Tibial nerve (tissue), 4 donors: ENCODE measurements at regions not wholly inside any gene's neighbourhood (a gene's known extent, or its start where the extent isn't known, plus 50 kb on each side); places are given as distances from the start of the nearest gene placed in this dataset.

ENCODE experiments used
- DNase-seq, 2 donors: peaks; one replicate each; pipeline ENCODE4 v3.0.0-alpha.2; 2019; ENCODE audit warnings: low spot score in 2 of 2
- H3K27ac ChIP-seq, 4 donors: fragments of 200-600 bp; sonication (generic) in 3 of 4; one replicate each; pipeline ENCODE4 v1.5.1; 2017 to 2019; ENCODE audit warnings: mild to moderate bottlenecking in 1 of 4
- H3K27me3 ChIP-seq, 2 donors: fragments of 200-600 bp; sonication (generic) in 1 of 2; one replicate each; pipeline versions ENCODE4 v1.5.1 to v1.6.0; 2017 to 2019
- H3K36me3 ChIP-seq, 3 donors: fragments of 200-600 bp; sonication (generic); one replicate each; pipeline ENCODE4 v1.5.1; 2018 to 2019
- H3K4me1 ChIP-seq, 4 donors: fragments of 200-600 bp; sonication (generic) in 3 of 4; one replicate each; pipeline ENCODE4 v1.5.1; 2017 to 2019
- H3K4me3 ChIP-seq, 4 donors: fragments of 200-600 bp; sonication (generic) in 3 of 4; one replicate each; pipeline ENCODE4 v1.5.1; 2017 to 2019; ENCODE audit warnings: mild to moderate bottlenecking in 1 of 4, moderate library complexity in 1 of 4
- H3K9me3 ChIP-seq, 4 donors: fragments of 200-600 bp; sonication (generic) in 3 of 4; one replicate each; pipeline ENCODE4 v1.5.1; 2017 to 2019
- CTCF ChIP-seq, 5 experiments: fragments of 200-600 bp in 3 of 5; fragments of 450-650 bp in 2 of 5; sonication (generic) in 3 of 5; IDR thresholded peaks; one replicate each; pipeline ENCODE4 v1.5.1; 2016 to 2019; ENCODE audit warnings: antibody characterized with exemption in 5 of 5, mild to moderate bottlenecking in 3 of 5, moderate library complexity in 2 of 5
- EP300 ChIP-seq, 2 donors: sonication (generic); formaldehyde crosslinking; IDR thresholded peaks; one replicate each; pipeline ENCODE4 v1.6.1; 2017; ENCODE audit warnings: antibody characterized with exemption in 2 of 2, mild to moderate bottlenecking in 1 of 2
- POLR2A ChIP-seq, 2 donors: fragments of 450-650 bp; IDR thresholded peaks; one replicate each; pipeline ENCODE4 v1.6.1; 2017; ENCODE audit warnings: antibody characterized with exemption in 2 of 2, mild to moderate bottlenecking in 2 of 2, moderate library complexity in 2 of 2
- WGBS, 2 donors: methylation state at CpG; one replicate each; pipeline ENCODE4 v1.1.5; 2018; 5-methylcytosine and 5-hydroxymethylcytosine counted together

- Histone ChIP-seq H3K36me3 (no peaks in the 10 kb centered on the region), H3K9me3 (no peaks in the 10 kb centered on the region), H3K27ac (no peak overlapping the region), H3K27me3 (no peaks in the 10 kb centered on the region), H3K4me1 (peaks cover 0 to 5% (median 0%) of the 10 kb centered on the region in 4 donors), H3K4me3 (no peak overlapping the region)
- TF ChIP-seq POLR2A (IDR thresholded peaks at IDR 0.05) (no peak), CTCF (IDR thresholded peaks at IDR 0.05) (no peak), EP300 (IDR thresholded peaks at IDR 0.05) (no peak)
- 73 to 97% methylated on average over 4 of the region's 4 CpGs for WGBS, 2 donors
- DNase-seq: no peak
Observed at GRCh38 chr7:42347616-42348015, 110.6 kb upstream of the GLI3 start.

GRCh38 chr7:42345478-42346299 lies 108.7 kb upstream of the GLI3 start:
- H3K9me3 ChIP-seq: no peaks in the 10 kb centered on the region
- TF ChIP-seq POLR2A (IDR thresholded peaks at IDR 0.05) (no peak), EP300 (IDR thresholded peaks at IDR 0.05) (no peak), CTCF (IDR thresholded peaks at IDR 0.05) (no peak)
- no peak for DNase-seq
- H3K27me3 ChIP-seq: no peaks in the 10 kb centered on the region
- WGBS, 2 donors: 84 to 89% methylated on average over 1 of the region's 1 CpG
- H3K4me3 ChIP-seq: no peak overlapping the region
- no peaks in the 10 kb centered on the region for H3K36me3 ChIP-seq
- H3K27ac ChIP-seq: no peak overlapping the region
- peaks cover 0 to 5% (median 0%) of the 10 kb centered on the region in 4 donors for H3K4me1 ChIP-seq

- no peaks in the 10 kb centered on the region for H3K9me3 ChIP-seq
- H3K4me1 ChIP-seq: peaks cover 0 to 13% (median 0%) of the 10 kb centered on the region in 4 donors
- H3K36me3 ChIP-seq: no peaks in the 10 kb centered on the region
- H3K27ac ChIP-seq: no peak overlapping the region
- H3K27me3 ChIP-seq: no peaks in the 10 kb centered on the region
- H3K4me3 ChIP-seq: no peak overlapping the region
- WGBS, 2 donors: 77 to 87% methylated on average over 3 of the region's 3 CpGs
- TF ChIP-seq EP300 (IDR thresholded peaks at IDR 0.05) (no peak), POLR2A (IDR thresholded peaks at IDR 0.05) (no peak), CTCF (IDR thresholded peaks at IDR 0.05) (no peak)
- no peak for DNase-seq
Observed at GRCh38 chr7:42344198-42344755, 107.3 kb upstream of the GLI3 start.

- TF ChIP-seq CTCF (IDR thresholded peaks at IDR 0.05) (no peak), EP300 (IDR thresholded peaks at IDR 0.05) (no peak), POLR2A (IDR thresholded peaks at IDR 0.05) (no peak)
- no peaks in the 10 kb centered on the region for H3K27me3 ChIP-seq
- H3K4me1 ChIP-seq: peaks cover 0 to 28% (median 0%) of the 10 kb centered on the region in 4 donors
- no peak overlapping the region for H3K27ac ChIP-seq
- no peak for DNase-seq
- H3K9me3 ChIP-seq: no peaks in the 10 kb centered on the region
- WGBS, 2 donors: 64 to 78% methylated on average over 3 of the region's 3 CpGs
- no peaks in the 10 kb centered on the region for H3K36me3 ChIP-seq
- H3K4me3 ChIP-seq: no peak overlapping the region
Observed at GRCh38 chr7:42342381-42342780, 105.4 kb upstream of the GLI3 start.

GRCh38 chr7:42340436-42340835 lies 103.4 kb upstream of the GLI3 start:
- Histone ChIP-seq H3K27ac (no peak overlapping the region), H3K4me3 (no peak overlapping the region), H3K9me3 (no peaks in the 10 kb centered on the region), H3K4me1 (peaks cover 0 to 28% (median 0%) of the 10 kb centered on the region in 4 donors), H3K36me3 (no peaks in the 10 kb centered on the region), H3K27me3 (no peaks in the 10 kb centered on the region)
- TF ChIP-seq POLR2A (IDR thresholded peaks at IDR 0.05) (no peak), EP300 (IDR thresholded peaks at IDR 0.05) (no peak), CTCF (IDR thresholded peaks at IDR 0.05) (no peak)
- WGBS, 2 donors: 70 to 72% methylated on average over 5 of the region's 5 CpGs
- DNase-seq: no peak
